DMS 273 (cell line): ENCODE measurements at regions not wholly inside any gene's neighbourhood (a gene's known extent, or its start where the extent isn't known, plus 50 kb on each side); places are given as distances from the start of the nearest gene placed in this dataset.
"Not testable (repeated sequence)": the region's sequence is repeated elsewhere in the genome, so short reads cannot be mapped to it uniquely, and the experiment has no call there.

Experiments used
- DNase-seq: peaks from one replicate; lab custom pipeline; 2025; ENCODE audit not compliant: unreplicated experiment; lab: John Stamatoyannopoulos, UW

DNA sequence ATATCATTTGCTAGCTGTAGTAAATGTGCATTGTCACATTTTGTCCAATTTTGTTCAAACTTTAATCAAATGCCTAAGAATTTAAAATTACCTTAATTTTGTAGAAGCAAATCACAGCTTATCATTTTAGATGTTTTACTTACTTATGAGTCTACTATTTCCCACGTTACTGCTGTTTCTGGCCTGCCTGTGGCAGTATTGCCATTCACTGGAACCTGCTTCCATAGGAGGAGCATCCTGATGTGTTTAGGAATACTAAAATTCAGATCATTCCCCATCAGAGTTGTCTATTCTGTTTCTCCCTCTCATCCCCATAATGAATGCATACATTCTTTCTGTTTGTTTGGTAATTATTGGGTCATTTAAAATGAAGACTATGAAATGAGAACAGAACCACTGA is 119.5 kb upstream of the SNRPN start:
- peak; percentile 6 for DNase-seq

DNA sequence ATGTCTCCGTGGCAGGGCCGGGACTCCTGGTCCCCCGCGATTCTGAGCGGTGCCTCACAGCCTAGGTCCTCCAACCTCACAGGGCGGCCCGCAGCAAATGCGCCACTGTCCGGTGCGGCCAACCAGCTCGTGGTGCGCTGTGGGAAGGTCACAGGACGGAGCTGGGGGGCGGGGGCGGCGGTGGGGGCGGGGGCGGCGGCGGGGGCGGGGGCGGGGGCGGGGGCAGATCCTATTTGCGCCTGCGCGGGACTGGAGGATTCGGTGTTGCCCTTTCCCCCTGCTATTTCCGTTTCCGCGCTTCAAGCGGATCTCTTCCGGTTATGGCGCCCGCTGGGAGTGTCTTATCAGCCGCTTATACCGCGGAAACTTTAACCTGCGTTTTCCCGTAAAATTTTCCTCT is 106.7 kb upstream of the SNRPN start:
- no peak for DNase-seq

DNA sequence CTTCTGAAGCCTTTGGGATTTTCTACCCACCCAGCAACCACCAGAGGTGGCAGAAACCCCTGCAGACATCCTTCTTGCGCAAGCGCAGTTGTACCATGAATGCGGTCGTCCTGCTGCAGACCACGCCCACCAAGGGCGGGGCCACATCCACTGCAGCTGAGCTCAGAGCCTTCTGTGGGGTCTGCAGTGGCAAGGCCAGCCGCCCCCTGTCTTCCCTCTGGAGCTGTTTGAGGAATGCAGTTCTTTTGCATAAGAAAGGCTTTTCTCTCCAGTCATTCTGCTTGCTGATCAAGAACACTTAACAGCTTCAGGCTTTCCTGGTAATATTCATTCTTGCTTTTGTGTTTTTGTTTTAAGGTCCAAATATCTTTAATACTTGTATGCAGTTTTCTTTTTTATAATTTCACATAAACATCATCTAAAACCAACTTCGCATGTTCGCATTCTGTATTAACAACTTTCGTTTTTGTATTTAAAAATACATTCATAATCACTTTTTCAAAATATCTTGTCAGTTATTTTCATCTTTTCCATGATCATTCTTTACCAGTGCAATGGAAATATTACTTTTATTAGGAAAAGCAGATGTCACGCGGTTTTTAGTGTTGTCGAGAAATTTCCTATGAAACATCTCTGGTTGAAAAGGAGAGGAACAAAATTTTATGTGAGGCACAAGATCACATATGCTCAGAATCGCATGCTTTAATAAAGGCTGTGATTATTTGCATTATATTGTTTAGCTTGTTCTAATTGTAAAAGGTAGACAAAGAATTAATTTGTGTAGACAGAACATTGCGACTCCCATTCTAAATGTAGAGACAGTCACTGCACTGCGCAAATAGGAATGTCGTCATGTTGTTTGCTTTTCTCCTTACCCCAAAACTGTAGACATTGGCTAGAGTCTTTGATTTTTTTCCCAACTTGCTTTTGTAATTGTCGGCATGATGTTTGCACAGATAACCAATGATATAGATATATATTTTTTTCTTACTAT is 98.1 kb upstream of the SNRPN start:
- DNase-seq: no peak

DNA sequence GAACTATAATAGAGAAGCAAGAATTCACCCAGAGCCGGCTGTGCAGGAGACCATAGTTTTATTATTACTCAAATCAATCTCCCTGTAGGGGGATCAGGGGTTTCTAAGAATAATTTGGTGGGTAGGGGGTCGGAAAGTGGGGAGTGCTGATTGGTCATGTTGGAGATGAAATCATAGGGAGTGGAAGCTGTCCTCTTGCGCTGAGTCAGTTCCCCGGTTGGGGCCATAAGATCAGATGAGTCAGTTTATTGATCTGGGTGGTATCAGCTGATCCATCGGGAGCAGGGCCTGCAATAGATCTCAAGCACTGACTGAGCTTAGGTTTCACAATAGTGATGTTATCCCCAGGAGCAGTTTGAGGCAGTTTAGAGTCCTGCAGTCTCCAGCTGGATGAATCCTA is 97.0 kb upstream of the SNRPN start:
- DNase-seq: no peak

DNA sequence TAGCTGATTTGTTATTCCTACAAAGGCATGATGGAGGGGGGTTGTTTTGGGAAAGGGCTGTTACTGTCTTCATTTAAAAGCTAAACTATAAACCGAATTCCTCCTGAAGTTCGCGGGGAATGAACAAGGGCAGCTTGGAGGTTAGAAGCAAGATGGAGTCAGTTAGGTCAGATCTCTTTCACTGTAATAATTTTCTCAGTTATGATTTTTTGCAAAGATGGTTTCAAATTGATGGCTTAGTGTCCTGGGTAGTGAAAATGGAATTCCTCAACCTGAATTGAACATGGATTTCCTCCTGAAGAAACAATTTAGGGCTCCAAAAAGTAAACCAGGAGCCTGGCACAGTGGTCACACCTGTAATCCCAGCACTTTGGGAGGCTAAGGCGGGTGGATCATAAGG is 96.6 kb upstream of the SNRPN start:
- DNase-seq: not testable (repeated sequence)

DNA sequence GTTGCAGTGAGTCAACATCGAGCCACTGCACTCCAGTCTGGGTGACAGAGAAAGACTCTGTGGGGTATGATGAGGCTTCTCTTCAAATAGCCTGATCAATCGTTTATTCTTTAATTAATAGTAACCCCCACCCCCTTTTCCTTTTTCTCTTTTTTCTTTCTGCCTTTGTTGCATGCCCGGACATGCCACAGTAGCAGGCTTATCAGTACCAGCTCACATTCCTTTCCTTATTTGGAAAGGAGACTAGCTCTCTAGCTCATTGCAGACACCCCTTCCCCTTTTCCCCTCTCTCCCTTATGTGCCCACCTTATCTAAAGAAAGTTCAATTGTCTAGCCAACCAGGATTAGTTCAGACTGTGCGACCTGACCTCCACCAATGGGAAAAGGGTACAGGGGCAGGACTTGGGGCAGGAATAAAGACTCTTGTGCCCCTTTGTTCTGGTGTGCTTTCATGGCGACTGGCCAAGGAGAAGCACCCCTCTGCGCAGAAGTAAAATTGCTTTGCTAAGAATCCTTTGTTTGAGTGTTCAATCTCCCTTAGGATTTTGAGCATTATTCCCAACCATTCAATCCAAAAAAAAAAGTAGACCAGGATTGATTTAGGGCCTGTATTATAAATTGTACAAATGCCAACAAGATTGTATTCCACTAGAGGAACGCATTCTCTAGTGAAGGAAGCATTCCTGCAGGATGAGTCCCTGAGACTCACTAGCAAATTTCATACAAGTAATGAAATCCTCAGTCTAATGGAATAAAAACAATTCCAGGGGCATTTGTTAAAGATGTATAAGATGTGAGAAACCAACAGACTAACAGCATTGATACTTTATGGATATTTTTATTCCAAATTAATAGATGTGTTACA is 95.8 kb upstream of the SNRPN start:
- no peak for DNase-seq

DNA sequence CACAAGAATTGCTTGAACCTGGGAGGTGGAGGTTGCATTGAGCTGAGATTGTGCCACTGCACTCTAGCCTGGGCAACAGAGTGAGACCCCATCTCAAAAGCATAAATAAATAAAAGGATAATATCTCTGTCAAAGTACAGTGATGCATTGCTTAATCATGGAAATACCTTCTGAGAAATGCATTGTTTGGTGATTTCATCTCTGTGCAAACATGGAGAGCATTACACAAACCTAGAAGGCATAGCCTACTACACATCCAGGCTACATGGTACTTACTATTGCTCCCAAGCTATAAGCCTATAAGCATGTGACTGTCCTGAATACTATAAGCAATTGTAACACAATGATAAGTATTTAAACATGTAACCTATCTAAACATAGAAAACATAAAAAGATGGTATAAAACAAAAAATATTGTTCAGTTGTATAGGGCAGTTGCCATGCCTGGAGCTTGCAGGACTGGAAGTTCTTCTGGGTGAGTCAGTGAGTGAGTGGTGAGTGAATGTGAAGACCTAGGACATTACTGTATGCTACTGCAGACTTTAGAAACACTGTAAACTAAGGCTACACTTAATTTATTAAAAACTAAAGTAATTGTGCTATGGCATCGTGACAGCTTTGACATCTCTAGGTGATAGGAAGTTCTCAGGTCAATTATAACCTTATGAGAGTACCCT is 93.6 kb upstream of the SNRPN start:
- DNase-seq: no peak

DNA sequence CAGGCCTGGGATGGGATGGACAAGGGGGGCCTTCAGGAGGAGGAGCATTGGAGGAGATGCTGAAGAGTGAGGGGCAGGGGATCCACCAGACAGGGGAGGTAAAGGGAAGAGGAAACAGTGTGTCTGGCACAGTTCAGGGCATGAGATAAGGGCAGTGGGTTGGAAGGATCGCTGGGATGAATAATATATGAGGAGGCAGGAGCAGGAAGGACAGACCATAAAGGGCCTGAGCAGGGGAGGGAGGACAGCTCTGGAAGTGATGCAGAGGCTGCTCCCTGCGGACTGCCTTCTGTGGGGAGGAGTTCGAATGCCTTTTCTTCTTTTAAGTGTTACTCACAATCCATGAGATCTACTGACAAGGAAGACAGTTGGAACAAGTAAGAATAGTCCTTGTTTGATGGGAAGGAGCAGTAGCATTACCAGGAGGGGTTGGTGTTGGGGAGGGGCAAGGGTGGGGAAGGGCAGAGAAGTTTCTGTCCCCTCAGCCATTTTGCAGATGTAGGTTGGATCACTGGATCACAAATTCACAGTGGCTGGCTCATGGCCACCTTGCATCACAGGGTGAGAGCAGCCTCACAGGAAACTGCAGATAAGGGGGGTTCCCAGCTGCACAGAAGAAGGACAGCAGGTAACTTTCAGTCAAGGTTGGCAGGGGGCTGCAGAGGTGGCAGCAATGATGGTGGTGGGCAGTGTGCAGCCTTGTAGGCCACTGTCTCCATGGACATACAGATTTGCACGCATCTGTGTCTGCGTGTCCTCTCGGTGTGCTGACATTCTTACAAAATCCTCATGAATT is 91.9 kb upstream of the SNRPN start:
- no peak for DNase-seq

DNA sequence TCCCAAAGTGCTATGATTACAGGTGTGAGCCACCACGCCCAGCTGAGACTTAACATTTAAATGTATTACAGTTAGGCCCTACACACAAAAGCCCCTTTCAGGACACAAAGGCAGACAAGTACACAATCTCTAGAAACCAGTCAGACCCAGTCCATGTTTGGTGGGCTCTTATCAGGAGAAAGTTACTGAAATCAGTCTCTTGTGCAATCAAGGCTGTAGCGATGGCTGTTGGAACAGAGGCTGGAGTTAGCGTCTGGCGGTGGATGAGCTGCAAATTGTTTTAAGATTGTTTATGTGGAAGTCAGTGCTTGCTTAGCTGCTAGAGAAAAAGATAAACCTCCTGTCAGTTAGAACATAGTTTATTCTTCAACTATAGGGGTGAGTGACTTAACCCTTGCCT is 89.5 kb upstream of the SNRPN start:
- no peak for DNase-seq

DNA sequence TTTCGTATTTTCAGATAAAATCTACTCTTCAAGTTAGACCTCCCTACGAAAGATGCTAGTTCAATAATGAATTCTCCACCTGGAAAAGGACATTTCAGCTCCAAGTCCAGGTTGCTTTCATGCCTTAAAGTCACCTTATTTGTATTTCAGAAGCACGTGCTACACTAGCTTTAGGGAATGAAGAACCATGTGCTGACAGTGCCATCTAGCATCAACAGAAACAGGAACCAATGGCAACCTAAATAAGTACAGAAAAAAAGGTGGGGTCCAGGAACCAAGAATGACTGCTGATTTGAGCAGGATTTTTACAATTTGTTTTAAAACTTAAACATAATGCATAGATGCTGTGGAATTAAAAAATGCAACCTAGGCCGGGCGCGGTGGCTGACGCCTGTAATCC is 77.6 kb upstream of the SNRPN start:
- DNase-seq: no peak

DNA sequence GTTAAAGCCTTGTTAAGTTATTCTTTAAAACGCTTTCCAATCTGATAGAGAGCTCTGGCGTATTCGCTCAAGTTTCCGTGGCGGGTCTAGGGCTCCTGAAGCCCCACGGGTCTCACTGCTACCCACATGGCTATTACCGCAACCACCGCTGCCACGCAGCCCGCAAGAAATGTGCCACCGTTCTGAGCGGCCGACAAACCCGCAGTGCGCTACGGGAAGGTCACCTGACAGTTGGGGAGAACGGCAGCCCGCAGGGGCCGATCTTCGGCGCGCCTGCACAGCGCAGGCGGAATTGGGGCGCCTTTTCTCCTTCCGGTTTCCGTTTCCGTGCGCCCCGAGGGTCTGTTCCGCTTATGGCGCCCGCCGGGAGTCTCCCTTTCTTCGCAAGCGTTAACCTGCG is 76.6 kb upstream of the SNRPN start:
- no peak for DNase-seq

DNA sequence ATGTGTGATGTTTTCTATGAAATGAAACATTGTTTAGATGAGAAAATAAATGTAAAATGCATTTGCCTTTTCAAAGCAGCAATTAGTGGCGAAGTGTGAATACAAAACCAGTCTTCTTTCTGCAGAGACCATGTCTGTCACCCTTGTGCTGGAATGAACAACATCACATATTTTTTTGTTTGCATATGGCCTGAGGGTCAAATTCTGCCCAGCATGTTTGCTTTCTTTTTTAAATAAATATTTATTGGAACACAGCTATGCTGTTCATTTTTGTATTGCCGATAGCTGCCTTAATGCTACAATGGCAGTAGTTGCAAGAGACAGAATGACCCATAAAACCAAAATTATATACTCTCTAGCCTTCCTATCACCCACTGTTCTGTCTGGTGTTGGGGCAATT is 75.3 kb upstream of the SNRPN start:
- no peak for DNase-seq

DNA sequence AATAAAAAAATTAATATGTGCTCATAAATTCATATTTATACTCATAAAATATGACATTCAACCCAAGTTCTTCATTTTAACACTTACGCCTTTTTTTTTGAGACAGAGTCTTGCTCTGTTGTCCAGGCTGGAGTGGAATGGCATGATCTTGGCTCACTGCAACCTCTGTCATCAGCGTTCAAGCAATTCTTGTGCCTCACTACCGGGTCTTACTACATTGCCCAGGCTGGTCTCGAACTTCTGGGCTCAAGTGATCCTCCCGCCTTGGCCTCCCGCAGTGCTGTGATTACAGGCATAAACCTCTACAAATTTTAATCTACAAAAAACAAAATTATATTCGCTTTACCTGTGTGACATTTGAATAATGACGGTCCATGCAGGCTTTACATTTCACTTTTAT is 74.1 kb upstream of the SNRPN start:
- DNase-seq: no peak

DNA sequence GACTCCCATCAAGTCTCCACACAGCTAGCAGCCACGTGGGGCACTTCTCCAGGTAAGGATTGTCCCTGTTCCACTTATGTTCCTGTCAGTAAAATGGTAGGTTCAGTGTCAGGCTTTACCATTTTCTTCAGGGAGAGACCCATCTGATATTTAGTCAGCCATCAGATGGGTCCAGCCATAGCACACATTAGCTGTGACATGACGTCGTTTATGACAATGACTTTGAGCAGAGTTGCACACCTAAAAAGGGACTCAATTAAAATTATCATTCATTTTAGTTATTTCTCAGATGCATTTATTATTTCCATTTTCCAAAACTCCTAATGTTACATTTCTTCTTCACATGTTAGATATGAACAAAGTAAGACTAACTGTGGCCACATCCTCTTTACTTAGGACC is 68.2 kb upstream of the SNRPN start:
- no peak for DNase-seq

DNA sequence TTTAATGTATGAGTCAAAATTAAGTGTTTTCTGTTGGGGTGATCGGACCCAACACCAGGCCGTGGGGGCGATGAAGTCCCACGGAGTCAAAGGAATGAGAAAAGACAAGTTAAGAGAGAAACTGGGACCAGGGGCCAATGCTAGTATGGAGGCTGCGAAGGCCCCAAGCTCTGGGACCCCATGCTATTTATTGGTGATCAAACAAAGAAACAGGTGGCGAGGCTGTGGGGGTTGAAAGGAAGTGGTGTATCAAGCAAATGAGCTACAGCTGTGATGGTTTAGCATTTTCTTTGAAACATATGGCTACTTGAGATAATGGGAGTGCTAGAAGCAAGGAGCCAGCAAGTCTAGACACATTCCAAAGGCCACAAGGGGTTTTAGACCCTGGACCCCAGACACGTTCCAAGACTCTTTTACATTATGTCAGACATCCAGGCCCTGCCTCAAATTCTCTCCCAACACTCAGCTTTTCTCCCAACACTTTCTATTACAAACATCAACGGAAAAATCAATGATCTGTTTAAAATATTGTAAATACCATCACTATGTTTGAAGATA is 56.0 kb upstream of the SNRPN start:
- DNase-seq: peak; percentile 85

DNA sequence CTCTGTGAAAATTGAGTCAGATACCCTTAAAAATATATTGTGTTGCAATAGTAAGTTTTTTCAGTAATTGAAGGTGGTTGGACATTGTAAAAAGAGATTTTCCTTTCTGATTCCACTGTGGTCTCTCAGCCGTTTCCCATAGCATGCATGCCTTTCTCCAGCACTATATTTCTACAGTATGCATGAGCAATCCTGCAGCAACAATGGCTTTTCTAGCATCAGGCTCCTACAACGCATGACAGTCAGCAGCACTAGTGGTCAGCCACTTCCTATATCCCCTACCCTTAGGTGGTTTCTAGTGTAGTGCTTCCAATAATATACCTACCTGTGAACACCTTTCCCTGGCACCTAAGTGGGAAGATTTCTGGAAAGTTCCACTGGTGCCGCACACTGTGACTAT is 55.4 kb upstream of the SNRPN start:
- peak; percentile 2 for DNase-seq

DNA sequence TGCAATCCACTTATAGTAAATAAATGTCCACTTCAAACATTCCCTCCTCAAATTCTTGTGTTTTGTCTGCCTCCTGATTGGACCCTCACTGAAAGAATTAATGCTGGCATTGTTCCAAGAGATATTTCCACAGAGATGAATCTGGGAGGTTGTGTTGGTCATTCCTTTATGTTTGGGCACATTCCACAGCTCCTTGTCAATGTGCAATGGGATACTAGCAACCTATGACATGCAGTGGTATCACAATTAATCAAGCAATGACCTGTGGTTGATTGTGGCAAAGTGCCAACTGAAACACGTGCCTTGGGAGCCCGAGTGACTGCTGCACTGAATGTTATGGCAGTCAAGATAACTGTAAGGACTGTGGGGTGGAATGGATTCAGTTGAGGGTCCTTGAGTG is 55.0 kb upstream of the SNRPN start:
- DNase-seq: peak; percentile 7

DNA sequence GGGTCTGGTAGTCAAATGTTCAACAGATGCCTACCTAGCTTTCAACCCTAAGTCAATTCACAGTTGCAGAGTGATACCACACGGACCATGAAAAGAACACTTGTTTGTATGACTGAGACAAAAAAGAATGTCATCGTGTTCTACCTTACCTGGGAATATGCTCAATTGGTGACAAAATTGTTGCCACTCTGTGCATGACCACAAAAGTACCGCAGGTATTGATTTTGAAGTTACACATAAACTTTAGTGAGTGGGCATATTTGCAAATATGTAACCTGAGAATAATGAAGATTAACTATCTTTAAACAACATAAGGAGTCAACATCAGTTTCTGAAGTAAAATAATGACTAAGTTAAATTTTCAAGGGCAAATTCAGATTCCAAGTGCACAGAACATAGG is 53.4 kb upstream of the SNRPN start:
- DNase-seq: no peak
